ENCODE measurements at regions not wholly inside any gene's neighbourhood (a gene's known extent, or its start where the extent isn't known, plus 50 kb on each side); places are given as distances from the start of the nearest gene placed in this dataset.

DNA sequence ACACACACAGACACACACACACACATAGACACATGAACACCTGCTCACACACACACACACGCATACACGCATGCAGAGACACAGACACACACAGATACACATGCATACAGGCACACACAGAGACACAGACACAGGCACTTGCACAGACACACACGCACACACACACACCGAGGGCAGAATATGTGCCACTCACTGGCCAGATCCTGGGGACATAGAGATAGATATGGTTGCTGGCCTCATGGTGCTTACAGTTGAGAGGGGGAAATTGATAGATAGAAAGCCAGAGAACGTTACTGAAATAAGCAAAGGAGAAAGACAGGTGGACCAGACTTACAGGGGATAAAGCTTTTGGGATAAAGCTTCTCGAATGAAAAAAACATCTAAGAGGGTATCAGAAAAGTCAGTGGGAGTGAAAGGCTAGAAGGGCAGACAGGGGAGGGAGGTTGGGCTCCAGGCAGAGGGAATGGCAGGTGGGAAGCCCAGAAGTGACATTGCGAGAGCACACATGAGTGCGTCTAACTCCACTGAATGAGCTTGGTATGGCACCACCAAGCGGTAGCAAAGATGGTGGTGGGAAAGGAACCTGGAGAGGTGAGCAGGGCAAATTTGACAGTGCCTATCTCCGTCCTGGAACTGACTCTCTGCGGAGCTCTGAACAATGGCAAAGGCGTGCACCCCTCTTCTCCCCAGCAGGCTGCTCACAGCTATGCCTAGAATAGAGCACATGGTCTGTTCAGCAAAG, 390.1 kb upstream of the TRIB2 start:
- no peak for DNase-seq

DNA sequence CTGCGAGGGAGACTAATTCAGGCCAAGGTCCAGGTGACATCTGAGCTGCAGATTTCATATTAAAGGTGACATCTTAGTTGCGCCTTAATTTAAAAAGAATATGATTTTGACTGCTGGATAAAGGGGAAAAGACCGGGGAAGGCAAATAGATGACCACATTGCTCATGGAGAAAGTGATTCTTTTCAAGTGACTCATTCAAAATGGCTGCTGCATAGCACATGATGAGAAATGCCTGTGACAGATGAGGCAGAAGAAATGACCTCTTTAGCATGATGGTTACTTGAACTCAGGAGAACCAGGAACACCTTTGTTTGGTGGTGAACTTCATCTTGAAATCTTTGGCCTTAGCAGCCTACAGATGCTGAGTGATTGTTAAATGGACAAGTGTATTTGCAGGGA, 385.8 kb upstream of the TRIB2 start:
- no peak for DNase-seq

DNA sequence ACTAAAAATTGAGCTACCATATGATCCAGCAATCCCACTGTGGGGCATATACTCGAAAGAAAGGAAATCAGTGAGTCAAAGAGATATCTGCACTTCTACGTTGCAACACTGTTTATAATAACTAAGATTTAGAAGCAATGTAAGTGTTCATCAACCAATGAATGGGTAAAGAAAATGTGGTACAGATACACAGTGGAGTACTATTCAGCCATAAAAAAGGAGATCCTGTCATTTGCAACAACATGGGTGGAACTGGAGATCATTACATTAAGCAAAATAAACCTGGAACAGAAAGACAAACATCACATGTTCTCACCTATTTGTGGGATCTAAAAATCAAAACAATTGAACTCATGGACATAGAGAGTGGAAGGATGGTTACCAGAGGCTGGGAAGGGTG, 385.0 kb upstream of the TRIB2 start:
- no peak for DNase-seq

DNA sequence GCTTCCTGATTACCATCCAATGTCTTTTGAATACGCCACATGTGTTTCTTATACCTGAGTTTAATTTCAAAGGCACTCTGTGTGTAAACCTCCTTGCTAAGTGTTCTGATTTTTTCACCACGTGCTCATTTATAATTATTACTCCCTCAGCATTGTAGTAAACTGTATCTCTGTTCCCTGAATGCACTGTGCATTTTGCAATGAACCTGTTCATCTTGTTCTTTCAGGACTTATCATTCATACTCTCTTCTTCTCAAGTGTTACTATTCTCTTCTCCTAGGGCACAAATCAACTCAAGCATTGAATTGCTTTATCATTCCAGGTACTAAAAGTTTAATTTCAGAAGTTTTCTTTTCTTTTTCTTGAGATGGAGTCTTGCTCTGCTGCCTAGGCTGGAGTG, 383.4 kb upstream of the TRIB2 start:
- no peak for DNase-seq

DNA sequence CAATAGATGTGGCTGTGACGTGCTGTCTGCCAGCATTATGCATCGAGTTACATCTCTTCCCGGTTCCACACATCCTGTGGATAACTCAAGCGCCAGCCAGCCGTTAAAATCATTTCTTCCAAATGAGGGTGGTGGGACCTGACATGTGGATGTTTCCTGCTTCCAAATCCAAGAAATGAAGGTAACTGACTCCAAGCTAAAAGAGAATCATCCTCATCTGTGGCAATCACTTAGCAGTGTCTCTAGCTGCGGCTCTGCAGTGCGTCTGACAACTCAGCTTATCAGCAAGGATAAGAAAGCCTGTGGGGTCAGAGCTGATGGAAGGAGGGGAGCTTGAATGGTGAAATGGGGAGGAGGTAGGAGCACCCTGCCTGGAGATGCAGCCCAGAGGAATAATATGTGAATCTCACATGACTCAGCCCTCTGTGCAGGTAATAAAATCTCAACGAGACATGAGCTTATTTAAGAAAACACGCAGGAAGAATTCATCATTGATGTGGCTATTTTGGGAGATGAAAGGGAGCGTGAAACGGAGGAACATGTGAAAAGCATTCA, 382.2 kb upstream of the TRIB2 start:
- no peak for DNase-seq

DNA sequence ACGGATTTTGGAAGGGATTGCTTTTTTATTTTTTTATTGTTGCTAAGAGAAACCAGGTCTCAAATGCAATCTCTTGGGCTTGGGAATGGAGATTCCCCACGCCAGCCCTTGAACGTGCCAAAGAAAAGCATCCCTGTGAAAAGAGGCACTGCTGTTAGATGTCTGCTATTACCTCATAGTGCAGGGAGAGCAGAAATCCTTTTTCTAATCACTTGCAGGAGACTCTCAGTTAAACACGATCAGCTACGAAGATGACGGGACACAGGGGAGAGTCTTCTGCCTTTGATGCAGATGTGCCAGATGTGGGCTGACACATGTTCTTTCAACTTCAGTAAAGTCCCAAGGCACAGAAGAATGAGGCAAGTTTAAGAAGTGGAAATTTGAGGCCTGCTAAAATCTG, 381.6 kb upstream of the TRIB2 start:
- no peak for DNase-seq

DNA sequence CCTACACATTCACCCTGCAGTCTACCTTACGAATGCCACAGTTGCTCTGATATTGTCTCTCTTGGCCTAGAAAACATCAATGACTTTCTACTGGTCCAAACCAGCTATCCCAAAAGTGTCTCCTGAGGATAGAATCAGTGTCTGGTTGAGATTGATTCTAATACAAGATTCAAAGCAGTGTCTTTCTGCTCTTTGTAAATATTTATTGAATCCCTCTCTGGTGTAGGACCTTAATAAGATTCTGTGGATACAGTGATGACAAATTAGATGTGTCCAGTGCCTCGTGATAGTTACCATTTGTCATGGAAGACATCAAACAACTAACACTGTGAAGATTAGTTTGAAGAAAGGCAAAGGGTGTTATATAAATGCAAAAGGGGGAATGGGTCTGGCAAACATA, 380.7 kb upstream of the TRIB2 start:
- no peak for DNase-seq

DNA sequence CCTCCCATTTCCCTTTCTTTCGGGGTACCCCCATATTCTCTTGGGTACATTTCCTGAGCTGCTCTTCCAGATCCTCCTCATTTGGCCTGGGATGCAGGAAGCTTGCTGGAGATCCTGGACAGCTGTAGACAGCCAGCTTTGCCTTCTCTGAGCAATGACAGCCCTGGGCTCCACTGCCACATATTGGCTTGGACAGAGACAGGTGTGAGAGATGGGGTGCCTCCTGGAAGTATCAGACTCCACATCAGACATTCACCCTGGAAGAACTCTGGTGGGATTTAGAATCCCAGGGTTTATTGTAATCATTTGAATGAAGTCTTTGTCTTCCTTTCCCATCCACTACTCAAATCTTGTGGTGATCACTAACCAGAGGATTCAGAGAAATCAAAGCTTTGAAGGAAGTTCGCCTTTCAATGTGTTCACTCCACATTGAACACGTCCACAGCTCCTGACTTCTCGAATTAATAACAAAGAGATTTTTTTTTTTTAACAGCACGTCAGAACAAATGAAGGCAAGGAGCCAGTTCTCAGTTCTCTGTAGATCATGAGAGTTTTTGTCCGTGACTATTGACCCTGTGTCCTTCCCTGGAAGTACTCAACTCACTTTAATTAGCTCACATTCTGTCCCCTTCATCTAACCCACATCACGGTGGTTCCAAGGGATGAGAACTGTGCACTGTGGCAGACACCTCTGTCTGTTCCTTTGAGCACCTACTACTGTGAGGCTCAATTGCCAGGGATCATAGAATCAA, 377.6 kb upstream of the TRIB2 start:
- no peak for DNase-seq

DNA sequence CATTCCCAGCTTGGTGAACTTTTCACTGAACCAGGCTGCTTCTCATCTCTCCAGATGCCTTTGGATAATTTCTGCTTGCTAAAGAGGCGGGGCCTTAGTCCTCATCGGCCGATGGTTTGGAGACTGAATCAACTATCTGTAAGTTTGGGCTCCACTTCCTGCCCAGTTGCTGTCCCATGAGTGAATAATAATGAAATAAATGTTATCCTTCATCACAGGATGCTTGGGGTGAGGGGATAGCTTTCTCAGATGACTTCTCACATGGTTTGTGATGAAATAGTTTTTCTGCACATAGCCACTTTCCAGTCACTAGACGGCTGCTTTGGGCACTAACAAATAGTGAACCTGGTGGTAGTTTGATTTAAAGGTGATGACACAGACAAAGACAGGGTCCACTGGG, 376.6 kb upstream of the TRIB2 start:
- DNase-seq, result no peak

DNA sequence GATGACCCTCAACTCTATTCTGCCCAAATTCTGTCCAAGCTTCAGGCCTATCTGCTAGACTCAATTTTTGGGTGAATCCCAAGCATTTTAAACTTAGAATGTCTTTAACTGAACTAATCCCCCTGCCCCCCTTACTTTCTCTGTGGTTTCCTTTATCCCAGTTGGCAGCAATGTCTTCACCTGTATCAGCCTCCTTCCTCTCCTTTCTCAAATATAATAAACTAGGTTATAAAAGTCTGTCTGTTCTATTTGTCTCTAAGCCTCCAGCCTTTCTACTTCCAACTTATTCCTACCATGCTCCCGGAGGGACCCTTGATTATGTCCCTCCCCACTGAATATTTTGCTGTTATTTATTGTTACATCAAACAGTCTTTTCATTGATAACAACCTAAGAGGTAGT, 375.5 kb upstream of the TRIB2 start:
- no peak for DNase-seq

DNA sequence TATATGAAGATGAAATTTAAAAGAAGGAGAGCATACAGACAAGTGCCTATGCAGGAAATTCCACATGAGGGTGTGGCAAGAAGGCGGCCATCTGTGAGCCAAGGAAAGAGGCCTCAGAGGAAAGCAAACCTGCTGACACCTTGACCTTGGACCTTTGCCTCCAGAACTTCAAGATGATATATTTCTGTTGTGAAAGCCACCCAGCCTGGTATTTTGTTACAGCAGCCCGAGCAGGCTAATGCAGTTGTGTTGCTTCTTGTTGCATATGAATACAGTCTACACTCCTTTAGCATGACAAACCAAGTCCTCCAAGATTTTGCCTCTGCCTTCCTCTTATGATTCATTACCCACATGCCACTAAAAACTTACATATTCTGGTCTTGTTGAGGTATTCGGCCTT, 374.8 kb upstream of the TRIB2 start:
- DNase-seq, result no peak

DNA sequence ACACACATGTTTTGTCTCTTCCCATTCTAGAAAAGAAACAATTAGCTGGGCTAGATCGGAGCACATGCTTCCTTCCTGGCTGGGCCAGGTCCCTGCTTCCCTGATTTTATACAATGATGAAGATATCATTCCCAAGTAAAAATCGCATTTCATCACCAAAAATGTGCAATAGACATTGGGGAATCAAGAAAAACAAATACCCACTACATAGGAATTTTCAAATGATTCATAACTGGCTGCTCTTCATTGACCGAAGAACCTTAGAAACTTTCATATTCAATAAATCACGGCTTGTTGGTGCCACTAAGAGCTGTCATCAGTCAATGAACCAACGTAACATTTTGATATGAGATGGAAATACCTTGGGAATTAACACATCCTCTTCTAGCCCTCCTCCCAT, 373.6 kb upstream of the TRIB2 start:
- DNase-seq, result no peak

DNA sequence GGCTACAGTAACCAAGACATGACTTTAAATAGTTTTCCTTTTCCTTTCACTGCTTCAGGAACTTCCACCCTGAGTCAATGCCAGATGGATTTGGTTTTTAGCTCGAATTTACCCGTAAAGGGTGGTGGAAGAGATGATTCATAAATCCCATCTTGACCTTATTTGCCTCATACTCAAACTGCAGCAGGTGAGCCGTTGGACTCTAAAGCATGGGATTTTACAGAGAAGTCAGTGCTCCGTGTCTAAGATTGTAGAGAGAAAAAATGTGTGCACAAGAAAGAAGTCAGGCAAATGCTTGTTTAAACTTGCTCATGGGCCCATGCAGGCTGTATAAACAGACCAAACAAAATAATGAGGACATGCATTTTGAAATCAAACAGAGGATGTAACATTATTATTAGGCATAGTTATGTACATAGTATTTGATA, 369.7 kb upstream of the TRIB2 start:
- DNase-seq, result no peak

DNA sequence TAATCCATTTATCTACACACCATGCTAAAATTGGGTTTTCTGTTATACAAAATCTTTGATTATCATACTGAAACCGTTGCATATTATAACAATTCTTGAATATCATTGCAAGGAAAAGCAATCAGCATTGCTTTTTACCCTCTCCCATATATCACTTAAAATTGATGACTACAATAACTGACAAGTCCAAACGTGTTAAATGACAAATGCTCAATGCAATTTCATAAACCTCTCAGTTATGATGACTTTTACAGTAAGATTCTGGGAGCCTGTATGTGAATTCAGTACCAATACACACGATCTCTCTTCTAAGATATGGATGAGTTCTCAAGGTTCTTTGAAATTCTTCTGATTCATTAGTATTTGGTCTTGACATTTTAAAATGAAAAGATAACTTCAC, 368.5 kb upstream of the TRIB2 start:
- DNase-seq, result no peak

DNA sequence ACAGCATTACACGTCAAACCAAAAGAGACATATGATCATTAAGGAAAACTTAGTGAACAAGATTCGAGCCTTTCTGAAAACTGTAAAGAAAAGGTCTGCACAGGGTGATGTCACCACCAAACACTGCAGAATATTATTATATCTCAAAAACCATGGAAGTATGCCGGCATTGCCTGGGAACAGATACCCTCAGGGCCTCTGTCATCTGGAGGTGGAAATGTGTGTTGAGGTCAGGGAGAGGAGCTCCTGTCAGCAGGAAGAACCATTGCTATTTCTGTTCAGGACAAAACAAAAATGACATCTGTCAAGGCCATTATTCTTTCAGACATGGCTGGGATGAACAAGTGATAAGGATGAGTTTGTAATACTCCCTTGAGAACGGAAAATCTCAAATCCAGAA, 365.9 kb upstream of the TRIB2 start:
- DNase-seq, result no peak

DNA sequence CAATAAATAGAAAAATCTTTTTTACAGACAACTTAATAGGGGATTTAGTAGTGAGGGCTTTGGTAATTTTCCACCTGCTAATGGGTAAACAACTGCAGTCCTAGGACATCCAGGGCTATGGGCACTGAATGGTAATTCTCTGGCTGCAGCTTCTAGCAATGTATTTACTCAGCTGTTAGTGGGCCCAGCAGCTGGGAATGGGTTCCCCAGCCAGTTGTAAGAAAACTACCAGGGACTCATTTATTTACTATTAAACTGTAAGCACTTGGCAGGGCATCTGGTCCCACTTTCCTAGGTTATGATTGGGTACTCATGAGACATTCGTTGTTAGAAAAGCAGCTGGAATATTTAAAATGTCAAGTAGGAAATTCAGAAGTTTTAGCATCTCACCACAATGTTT, 363.8 kb upstream of the TRIB2 start:
- DNase-seq, result no peak

DNA sequence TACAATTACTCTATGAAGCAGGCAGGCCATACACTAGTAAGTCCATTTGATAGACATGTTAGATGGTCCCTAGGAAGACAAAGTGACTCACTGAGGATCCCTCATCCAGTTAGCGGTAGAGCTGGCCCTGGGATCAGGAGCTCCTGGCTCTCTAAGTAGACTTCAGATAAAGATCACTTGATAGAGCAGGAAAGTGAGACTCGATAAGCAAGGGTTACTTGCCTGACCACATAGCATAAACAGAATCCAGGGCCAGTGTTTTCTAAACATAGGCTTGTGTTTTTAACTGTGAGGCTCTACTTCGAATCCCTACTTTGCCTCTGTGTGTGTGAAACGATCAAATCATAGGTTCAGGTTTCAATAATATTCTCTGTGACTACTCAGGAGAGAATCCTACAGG, 355.2 kb upstream of the TRIB2 start:
- no peak for DNase-seq

DNA sequence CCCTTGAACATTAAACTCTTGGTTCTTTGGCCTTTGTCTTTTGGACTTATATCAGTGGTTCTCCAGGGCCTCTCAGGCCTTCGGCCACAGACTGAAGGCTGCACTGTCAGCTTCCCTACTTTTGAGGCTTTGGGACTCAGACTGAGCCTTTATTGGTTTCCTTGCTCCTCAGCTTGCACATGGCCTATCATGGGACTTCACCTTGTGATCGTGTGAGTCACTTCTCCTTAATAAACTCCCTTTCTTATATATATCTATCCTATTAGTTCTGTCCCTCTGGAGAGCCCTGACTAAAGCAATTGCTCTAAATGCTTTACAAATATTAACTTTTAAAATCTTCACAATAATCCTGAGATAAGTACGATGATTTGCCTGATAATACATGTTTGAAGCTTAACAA, 353.6 kb upstream of the TRIB2 start:
- DNase-seq, result no peak

DNA sequence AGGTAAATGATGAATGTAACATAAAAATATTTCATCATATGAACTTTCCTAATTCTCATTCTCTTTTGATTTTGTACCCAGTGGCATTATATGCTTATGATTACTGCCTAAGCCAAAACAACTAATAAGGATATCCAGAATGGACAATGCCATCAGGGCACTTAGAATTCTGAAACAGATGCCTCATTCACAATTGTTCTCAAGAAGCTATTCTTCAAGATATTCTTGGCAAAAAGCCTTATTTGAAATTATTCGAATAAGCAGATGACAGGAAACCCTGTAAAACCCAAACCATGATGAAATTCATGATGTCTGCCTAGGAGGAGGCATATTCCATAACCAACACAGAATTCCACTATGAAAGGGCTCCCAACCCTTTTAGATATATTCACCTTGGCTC, 353.2 kb upstream of the TRIB2 start:
- no peak for DNase-seq

DNA sequence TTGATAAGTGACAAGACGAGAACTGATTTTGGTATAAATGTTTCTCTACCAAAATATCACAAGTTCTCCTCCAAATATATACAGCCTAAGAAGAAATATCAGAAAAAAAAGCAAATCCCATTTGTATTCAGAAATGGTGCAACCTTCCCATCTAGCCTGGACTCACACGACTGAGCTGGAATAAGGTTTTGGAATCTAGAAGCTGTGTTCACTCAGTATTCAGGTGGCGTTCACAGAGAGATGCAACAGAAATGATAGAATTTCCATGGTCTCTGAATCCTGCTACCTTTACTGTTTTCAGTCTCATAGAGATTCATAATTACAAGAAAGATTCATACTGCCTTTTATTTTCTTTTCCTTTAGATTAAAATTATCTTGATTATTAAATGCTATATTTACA, 347.2 kb upstream of the TRIB2 start:
- DNase-seq, result no peak

DNA sequence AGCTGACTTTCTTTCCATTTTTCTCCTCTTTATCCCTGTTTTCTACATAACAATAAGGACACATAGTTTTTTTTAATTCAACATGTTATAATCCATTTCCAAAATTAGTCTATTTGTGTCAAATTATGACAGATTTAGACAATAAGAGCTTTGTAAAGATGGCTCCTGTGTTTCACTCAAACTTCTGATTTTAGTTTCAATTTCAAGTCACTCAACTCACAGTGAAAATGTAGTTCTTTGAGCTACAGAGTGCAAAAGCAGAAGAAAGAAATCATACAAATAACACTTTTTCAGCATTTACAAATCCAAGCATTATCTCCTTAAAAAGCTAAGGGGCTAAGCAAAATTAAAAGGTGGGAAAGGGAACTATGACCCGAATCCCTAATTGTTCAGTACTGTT, 340.7 kb upstream of the TRIB2 start:
- DNase-seq, result no peak

DNA sequence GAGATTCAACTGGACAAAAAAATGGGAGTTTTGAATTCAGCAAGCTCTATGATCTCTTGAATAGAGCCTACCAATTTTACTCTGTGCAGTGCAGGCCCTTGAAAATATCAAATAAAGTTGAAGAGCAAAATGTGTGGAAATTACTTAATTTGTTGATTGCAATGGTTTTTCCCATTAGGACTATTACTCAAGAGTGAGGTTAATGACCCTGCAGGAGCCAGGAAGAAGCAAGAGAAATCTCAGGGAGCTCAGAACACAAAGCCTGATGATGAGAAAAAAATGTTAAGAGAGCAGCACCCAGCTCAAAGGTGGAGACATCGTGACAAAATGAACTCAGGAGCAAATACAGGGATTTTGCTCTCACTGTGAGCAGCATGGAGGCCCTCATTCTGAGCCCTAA, 337.6 kb upstream of the TRIB2 start:
- no peak for DNase-seq

DNA sequence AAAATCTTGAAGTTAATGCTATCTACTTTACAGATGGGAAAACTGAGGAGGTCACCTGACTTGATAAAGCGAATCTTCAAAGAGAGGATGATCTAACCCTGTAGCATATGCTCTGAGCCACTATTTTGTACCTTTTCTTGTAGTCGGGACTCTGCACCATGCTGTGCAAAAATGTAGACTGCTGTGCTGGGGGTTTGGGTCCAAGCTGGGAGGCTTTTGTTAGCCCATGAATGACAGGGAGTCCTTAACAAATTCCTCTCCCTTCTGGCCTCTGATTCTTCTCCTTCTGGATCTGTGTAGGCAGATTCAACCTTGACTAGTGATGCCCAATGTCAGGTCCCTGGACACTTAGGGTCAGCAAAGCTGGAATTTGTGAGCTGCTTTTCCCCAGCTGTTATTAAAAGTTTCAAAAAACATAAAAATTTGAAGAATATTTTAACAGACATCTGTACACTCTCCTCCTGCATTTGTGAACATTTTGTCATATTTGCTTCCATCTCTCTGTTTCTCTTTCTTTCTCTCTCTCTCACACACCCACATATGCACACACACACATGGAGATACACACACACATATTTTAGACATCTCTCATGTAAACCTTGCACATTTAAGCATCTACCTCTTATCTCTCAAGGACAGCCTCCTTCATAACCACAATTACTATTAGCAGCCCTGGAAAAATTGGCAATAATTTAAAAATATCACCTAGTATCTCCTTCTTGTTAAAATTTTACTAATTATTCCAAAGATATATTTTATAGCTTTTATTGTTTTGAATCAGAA, 335.0 kb upstream of the TRIB2 start:
- no peak for DNase-seq

DNA sequence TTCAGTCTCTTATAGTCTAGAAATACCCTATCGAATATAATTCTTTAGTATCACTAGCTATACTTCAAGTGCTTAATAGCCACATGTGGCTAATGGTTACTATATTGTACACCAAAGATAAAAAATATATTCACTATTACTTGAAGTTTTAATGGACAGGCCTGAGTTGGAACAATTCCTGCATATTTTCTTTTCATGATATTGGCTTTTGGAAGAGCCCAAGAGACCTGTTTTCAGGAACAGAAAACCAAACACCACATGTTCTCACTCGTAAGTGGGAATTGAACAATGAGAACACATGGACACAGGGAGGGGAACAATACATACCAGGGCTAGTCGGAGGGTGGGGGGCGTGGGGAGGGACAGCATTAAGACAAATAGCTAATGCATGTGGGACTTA, 334.4 kb upstream of the TRIB2 start:
- DNase-seq, result no peak
